H1 (cell line): ENCODE measurements at regions not wholly inside any gene's neighbourhood (a gene's known extent, or its start where the extent isn't known, plus 50 kb on each side); places are given as distances from the start of the nearest gene placed in this dataset.

ENCODE experiments used
- CTCF ChIA-PET: fragments of 300-600 bp; sonication (Branson Sonifier 250); formaldehyde crosslinking; loops from one replicate; lab custom pipeline; 2021; ENCODE audit not compliant: partially characterized antibody; lab: Charles Lee
- POLR2A ChIA-PET: fragments of 300-600 bp; sonication (Branson Sonifier 250); formaldehyde crosslinking; loops from one replicate; lab custom pipeline; 2021; ENCODE audit warnings: inconsistent platforms; ENCODE audit not compliant: partially characterized antibody; lab: Charles Lee
- DNase-seq, 2 experiments: peaks; one replicate each; pipeline versions ENCODE4 v3.0.0 to v3.0.0-alpha.2; 2010 to 2022; ENCODE audit warnings: low spot score in 2 of 2, low read depth in 1 of 2, mixed read lengths in 1 of 2
- FAIRE-seq: peaks from 2 replicates; lab custom pipeline; 2011; peaks lifted over from hg19 to GRCh38; lab: Jason Lieb, UNC
- H2AFZ ChIP-seq: 2 replicates; pipeline ENCODE4 v1.8.1; 2012; ENCODE audit warnings: low read length, inconsistent platforms
- H2AK5ac ChIP-seq: 2 replicates; pipeline ENCODE4 v1.6.1; 2013; ENCODE audit warnings: low read depth, low read length
- H2BK120ac ChIP-seq: replicated peaks from 2 replicates; pipeline ENCODE3; 2013; ENCODE audit warnings: low read depth, low read length, inconsistent platforms
- H2BK12ac ChIP-seq: 2 replicates; pipeline ENCODE4 v1.6.1; 2013; ENCODE audit warnings: low read depth, low read length
- H2BK15ac ChIP-seq: 2 replicates; pipeline ENCODE4 v1.6.1; 2013; ENCODE audit warnings: low read length
- H2BK20ac ChIP-seq: 2 replicates; pipeline ENCODE4 v1.6.1; 2013; ENCODE audit warnings: low read length
- H2BK5ac ChIP-seq: 2 replicates; pipeline ENCODE4 v1.6.1; 2013; ENCODE audit warnings: low read depth, low read length
- H3K14ac ChIP-seq: 2 replicates; pipeline ENCODE4 v1.6.1; 2013; ENCODE audit warnings: inconsistent platforms; ENCODE audit not compliant: insufficient read length
- H3K18ac ChIP-seq: 2 replicates; pipeline ENCODE4 v1.6.1; 2013; ENCODE audit warnings: low read length; ENCODE audit errors: extremely low read depth
- H3K23ac ChIP-seq: 2 replicates; pipeline ENCODE4 v1.6.1; 2013; ENCODE audit warnings: inconsistent platforms; ENCODE audit not compliant: insufficient read length
- H3K23me2 ChIP-seq: 2 replicates; pipeline ENCODE4 v1.6.1; 2013; ENCODE audit warnings: low read depth, low read length
- H3K27ac ChIP-seq: 2 replicates; pipeline ENCODE4 v1.6.1; 2011; ENCODE audit warnings: low read depth, low read length, inconsistent platforms
- H3K27me3 ChIP-seq, 4 experiments: replicated peaks in 1 of 4; 1 replicate in 1 of 4; 2 replicates in 3 of 4; pipeline versions ENCODE4 v1.6.1 to v1.8.1; 2011 to 2013; ENCODE audit warnings: low read length in 3 of 4, mild to moderate bottlenecking in 3 of 4, inconsistent platforms in 2 of 4, mixed read lengths in 2 of 4, moderate library complexity in 1 of 4; ENCODE audit not compliant: control insufficient read depth in 3 of 4, insufficient read depth in 3 of 4; ENCODE audit errors: extremely low read depth in 1 of 4
- H3K36me3 ChIP-seq, 4 experiments: 2 replicates each; pipeline versions ENCODE4 v1.6.1 to v1.8.1; 2011 to 2013; ENCODE audit warnings: mild to moderate bottlenecking in 4 of 4, low read length in 3 of 4, moderate library complexity in 2 of 4, control low read depth in 1 of 4, inconsistent platforms in 1 of 4; ENCODE audit not compliant: insufficient read depth in 4 of 4, control insufficient read depth in 2 of 4
- H3K4ac ChIP-seq: replicated peaks from 2 replicates; pipeline ENCODE3; 2013; ENCODE audit warnings: low read length, low read depth, mixed read lengths, inconsistent platforms; ENCODE audit not compliant: insufficient read length
- H3K4me1 ChIP-seq, 4 experiments: replicated peaks in 1 of 4; 1 replicate in 1 of 4; 2 replicates in 3 of 4; pipeline versions ENCODE4 v1.6.1 to v1.8.1; 2011 to 2013; ENCODE audit warnings: low read length in 3 of 4, inconsistent platforms in 2 of 4, mixed read lengths in 1 of 4; ENCODE audit not compliant: insufficient read depth in 4 of 4, control insufficient read depth in 3 of 4
- H3K4me2 ChIP-seq, 2 experiments: 2 replicates each; pipeline versions ENCODE4 v1.6.1 to v1.8.1; 2011 to 2013; ENCODE audit warnings: low read depth in 2 of 2, low read length in 2 of 2, control low read depth in 1 of 2, inconsistent platforms in 1 of 2, mild to moderate bottlenecking in 1 of 2; ENCODE audit not compliant: insufficient read depth in 1 of 2
- H3K4me3 ChIP-seq, 4 experiments: fragments of 200-600, 300-600 bp in 1 of 4; sonication (generic), shearing (Covaris generic), sonication (Bioruptor Twin) in 1 of 4; 2 replicates each; pipeline versions ENCODE4 v1.5.1 to v1.8.1; 2011 to 2016; ENCODE audit warnings: low read length in 4 of 4, low read depth in 3 of 4, control low read depth in 2 of 4, inconsistent platforms in 2 of 4, mild to moderate bottlenecking in 2 of 4, mixed read lengths in 1 of 4, moderate library complexity in 1 of 4; ENCODE audit not compliant: insufficient read depth in 2 of 4; ENCODE audit errors: extremely low read depth in 1 of 4
- H3K56ac ChIP-seq: replicated peaks from 2 replicates; pipeline ENCODE3; 2013; ENCODE audit warnings: low read depth, mild to moderate bottlenecking, mixed read lengths, low read length, inconsistent platforms; ENCODE audit not compliant: insufficient read length
- H3K79me1 ChIP-seq: 2 replicates; pipeline ENCODE4 v1.6.1; 2013; ENCODE audit warnings: low read depth, low read length, control low read depth
- H3K79me2 ChIP-seq, 2 experiments: 2 replicates each; pipeline versions ENCODE4 v1.6.1 to v1.8.1; 2012 to 2013; ENCODE audit warnings: low read length in 2 of 2, mild to moderate bottlenecking in 2 of 2, inconsistent platforms in 1 of 2; ENCODE audit not compliant: insufficient read depth in 2 of 2, control insufficient read depth in 1 of 2
- H3K9ac ChIP-seq, 4 experiments: replicated peaks in 1 of 4; 1 replicate in 1 of 4; 2 replicates in 3 of 4; pipeline versions ENCODE4 v1.6.1 to v1.8.1; 2011 to 2013; ENCODE audit warnings: low read depth in 3 of 4, low read length in 3 of 4, control low read depth in 2 of 4, mild to moderate bottlenecking in 2 of 4, moderate library complexity in 2 of 4, inconsistent platforms in 1 of 4; ENCODE audit errors: extremely low read depth in 1 of 4
- H3K9me3 ChIP-seq, 2 experiments: 2 replicates each; pipeline versions ENCODE4 v1.6.1 to v1.8.1; 2012 to 2013; ENCODE audit warnings: mild to moderate bottlenecking in 2 of 2, moderate library complexity in 2 of 2, control low read depth in 1 of 2, inconsistent platforms in 1 of 2, low read depth in 1 of 2, low read length in 1 of 2, mixed read lengths in 1 of 2; ENCODE audit not compliant: insufficient read depth in 2 of 2
- H4K20me1 ChIP-seq, 2 experiments: replicated peaks in 1 of 2; 2 replicates each; pipeline versions ENCODE3 to v1.8.1; 2011 to 2013; ENCODE audit warnings: inconsistent platforms in 2 of 2, low read length in 2 of 2, mild to moderate bottlenecking in 1 of 2; ENCODE audit not compliant: insufficient read depth in 2 of 2, control insufficient read depth in 1 of 2
- H4K5ac ChIP-seq: 2 replicates; pipeline ENCODE4 v1.6.1; 2013; ENCODE audit warnings: low read length, low read depth, mixed read lengths, inconsistent platforms; ENCODE audit not compliant: insufficient read length
- H4K8ac ChIP-seq: 2 replicates; pipeline ENCODE4 v1.8.0; 2013; ENCODE audit warnings: mild to moderate bottlenecking, moderate library complexity, low read length, inconsistent platforms; ENCODE audit not compliant: insufficient read depth; ENCODE audit errors: extremely low read depth
- H4K91ac ChIP-seq: replicated peaks from 2 replicates; pipeline ENCODE3; 2013; ENCODE audit warnings: low read length, mixed read lengths, inconsistent platforms; ENCODE audit not compliant: insufficient read length
- EP300 ChIP-seq, 2 experiments: IDR thresholded peaks; 1 replicate in 1 of 2; 2 replicates in 1 of 2; pipeline ENCODE4 v1.6.1; 2011 to 2012; ENCODE audit warnings: low read depth in 2 of 2, low read length in 2 of 2, mild to moderate bottlenecking in 2 of 2, borderline replicate concordance in 1 of 2, inconsistent platforms in 1 of 2, moderate library complexity in 1 of 2
- FOSL1 ChIP-seq: IDR thresholded peaks from 2 replicates; pipeline ENCODE4 v1.6.1; 2011; ENCODE audit warnings: mild to moderate bottlenecking, low read depth, low read length, moderate library complexity; ENCODE audit not compliant: insufficient read depth
- POU5F1 ChIP-seq: IDR thresholded peaks from 2 replicates; pipeline ENCODE4 v1.6.1; 2011; ENCODE audit warnings: low read depth, mild to moderate bottlenecking, low read length, moderate library complexity
- SIX5 ChIP-seq: IDR thresholded peaks from 2 replicates; pipeline ENCODE4 v1.6.1; 2011; ENCODE audit warnings: mild to moderate bottlenecking, low read depth, low read length
- whole genome bisulfite sequencing, 2 experiments: shearing (Covaris generic) in 1 of 2; methylation state at CpG; one replicate each; pipeline versions ENCODE4 v1.1.6 to v1.1.7; 2013 to 2015; ENCODE audit warnings: low lambda C conversion rate in 2 of 2, mixed read lengths in 2 of 2, inconsistent platforms in 1 of 2, low coverage in 1 of 2, missing lambda C conversion rate in 1 of 2; ENCODE audit not compliant: insufficient replicate concordance in 2 of 2, insufficient coverage in 1 of 2, insufficient read length in 1 of 2; ENCODE audit errors: extremely low coverage in 1 of 2, missing lambda C conversion rate in 1 of 2; 5-methylcytosine and 5-hydroxymethylcytosine counted together

DNA sequence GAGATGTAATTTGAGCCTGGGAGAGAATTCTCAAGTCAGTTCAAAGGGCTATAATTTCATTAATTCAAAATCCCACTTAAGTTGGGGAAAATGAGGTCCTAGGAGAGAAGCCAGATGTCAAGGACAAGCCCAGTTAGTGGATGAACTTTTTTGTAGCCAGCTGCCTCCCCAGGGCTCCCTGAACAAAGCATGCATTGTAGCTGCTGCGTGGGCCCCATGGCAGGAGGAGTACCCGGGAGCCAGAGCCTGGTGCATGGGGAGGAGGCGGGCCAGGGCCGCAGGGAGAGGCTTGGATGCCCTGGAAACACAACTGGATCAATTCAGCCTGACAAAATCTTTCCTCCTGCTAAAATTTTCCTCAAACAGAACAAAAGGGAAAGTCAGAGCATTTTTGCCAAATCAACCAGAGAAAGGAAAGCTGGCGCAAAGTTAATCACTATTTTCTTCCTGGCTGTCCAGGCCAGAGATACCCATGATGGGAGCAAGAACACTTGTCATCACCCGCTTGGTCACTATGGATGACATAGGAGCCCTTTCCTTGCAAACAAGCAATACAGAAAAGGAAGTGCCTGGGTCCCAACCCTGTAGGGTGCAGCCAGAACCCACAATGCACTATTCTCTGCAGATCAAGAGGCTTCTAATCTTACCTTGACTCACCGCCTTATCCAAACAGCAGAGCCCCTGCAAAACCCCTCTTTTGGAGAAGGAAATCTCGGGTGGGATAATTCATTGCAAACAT is 248.1 kb upstream of the RAB4A start:
- H3K23me2 ChIP-seq: peaks cover 4% of the 10 kb centered on the region; the same call in 1 of the 2 replicates
- no peak overlapping the region for H3K23ac ChIP-seq
- DNase-seq (no peak), FAIRE-seq (no peak)
- no peak overlapping the region for H3K56ac ChIP-seq
- H2AFZ ChIP-seq: no peak overlapping the region
- H3K4me1 ChIP-seq: peaks cover 8 to 11% (median 9%) of the 10 kb centered on the region in 4 experiments
- H3K27me3 ChIP-seq: peaks cover 0 to 9% (median 4%) of the 10 kb centered on the region in 4 experiments; a peak in 3 of 7 replicates
- H2BK12ac ChIP-seq: no peak overlapping the region
- no peak for TF ChIP-seq EP300 (IDR thresholded peaks at IDR 0.05; ENCODE audit: borderline replicate concordance in 1 of 2, low read depth in 2 of 2, low read length in 2 of 2)
- no peak for TF ChIP-seq POU5F1
- TF ChIP-seq FOSL1: no peak
- no peak for TF ChIP-seq SIX5
- H4K91ac ChIP-seq: no peak overlapping the region
- no peak overlapping the region for H3K4me3 ChIP-seq
- no peaks in the 10 kb centered on the region for H3K36me3 ChIP-seq
- H2BK120ac ChIP-seq: no peak overlapping the region
- no peak overlapping the region for H3K14ac ChIP-seq
- no peaks in the 10 kb centered on the region for H3K79me1 ChIP-seq
- H2BK20ac ChIP-seq: no peak overlapping the region
- H3K79me2 ChIP-seq: no peaks in the 10 kb centered on the region
- H3K4ac ChIP-seq: no peak overlapping the region
- no peak overlapping the region for H3K27ac ChIP-seq
- H4K20me1 ChIP-seq: no peaks in the 10 kb centered on the region
- no peak overlapping the region for H3K4me2 ChIP-seq
- CTCF ChIA-PET: interaction anchor here (0.6 to 0.8 kb wide), 2 partner anchors 10 to 87 kb away, joined by 3 read pairs; no protein-coding TSS in a partner anchor
- no peak overlapping the region for H4K8ac ChIP-seq
- WGBS, 2 experiments: 67% methylated on average over 8 of the region's 8 CpGs; no CpG with 5 or more reads in 1 of the 2 experiments
- no peak overlapping the region for H2BK15ac ChIP-seq
- H4K5ac ChIP-seq: no peak overlapping the region
- H2BK5ac ChIP-seq: no peak overlapping the region
- no peaks in the 10 kb centered on the region for H3K9me3 ChIP-seq
- H3K18ac ChIP-seq: no peak overlapping the region; the same call in 1 of the 2 replicates
- H3K9ac ChIP-seq: no peak overlapping the region
- H2AK5ac ChIP-seq: no peak overlapping the region
- POLR2A ChIA-PET: no interaction called here
